IPS-15b (cell line): ENCODE measurements at regions not wholly inside any gene's neighbourhood (a gene's known extent, or its start where the extent isn't known, plus 50 kb on each side); places are given as distances from the start of the nearest gene placed in this dataset.
"Not testable (repeated sequence)": the region's sequence is repeated elsewhere in the genome, so short reads cannot be mapped to it uniquely, and the experiment has no call there.

Experiments used
- H3K27me3 ChIP-seq: one replicate; pipeline ENCODE4 v1.6.1; 2013; ENCODE audit warnings: low read length; ENCODE audit not compliant: control insufficient read depth, insufficient read depth
- H3K36me3 ChIP-seq: one replicate; pipeline ENCODE4 v1.6.1; 2013; ENCODE audit warnings: low read length; ENCODE audit not compliant: control insufficient read depth, insufficient read depth
- H3K4me1 ChIP-seq: one replicate; pipeline ENCODE4 v1.6.1; 2013; ENCODE audit warnings: mild to moderate bottlenecking, low read length; ENCODE audit not compliant: control insufficient read depth, insufficient read depth
- H3K4me3 ChIP-seq: one replicate; pipeline ENCODE4 v1.5.1; 2013; ENCODE audit warnings: low read depth, low read length
- H3K9ac ChIP-seq: one replicate; pipeline ENCODE4 v1.6.1; 2013; ENCODE audit warnings: low read depth, mild to moderate bottlenecking, low read length
- H3K9me3 ChIP-seq: one replicate; pipeline ENCODE4 v1.6.1; 2013; ENCODE audit warnings: mild to moderate bottlenecking, low read length; ENCODE audit not compliant: control insufficient read depth, insufficient read depth

GRCh38 chr10:53476650-53477312, 704.2 kb upstream of the MBL2 start:
- no peak overlapping the region for H3K9ac ChIP-seq
- H3K9me3 ChIP-seq, result no peaks in the 10 kb centered on the region
- H3K36me3 ChIP-seq, result no peaks in the 10 kb centered on the region
- no peak overlapping the region for H3K4me3 ChIP-seq
- peaks cover 12% of the 10 kb centered on the region for H3K4me1 ChIP-seq
- no peaks in the 10 kb centered on the region for H3K27me3 ChIP-seq

- Histone ChIP-seq H3K4me3 (no peak overlapping the region), H3K36me3 (peaks cover 3% of the 10 kb centered on the region), H3K4me1 (no peaks in the 10 kb centered on the region), H3K9ac (no peak overlapping the region), H3K9me3 (no peaks in the 10 kb centered on the region), H3K27me3 (no peaks in the 10 kb centered on the region)
These were observed 696.8 kb upstream of the MBL2 start for GRCh38 chr10:53469383-53469782.

DNA sequence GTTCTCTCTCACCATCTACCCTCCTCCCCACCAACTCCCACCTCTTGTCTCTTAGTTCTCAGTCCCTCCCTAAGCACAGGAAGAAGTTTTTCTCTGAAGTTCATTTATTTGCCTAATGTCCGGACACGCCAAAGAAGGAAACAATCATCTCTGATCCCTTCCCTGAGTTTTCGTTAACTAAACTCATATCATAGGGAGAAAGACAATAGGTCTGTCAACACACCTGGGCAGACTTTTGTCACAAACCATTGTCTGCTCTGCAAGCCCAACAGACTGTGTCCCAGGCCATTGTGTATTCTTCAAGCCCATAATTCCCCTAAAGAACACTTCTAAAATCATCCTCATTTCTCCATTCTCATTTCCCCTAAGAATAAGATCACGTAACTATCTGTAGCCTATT, 691.0 kb upstream of the MBL2 start:
- no peak overlapping the region for H3K9ac ChIP-seq
- H3K27me3 ChIP-seq, result no peaks in the 10 kb centered on the region
- H3K4me1 ChIP-seq, result no peaks in the 10 kb centered on the region
- no peaks in the 10 kb centered on the region for H3K9me3 ChIP-seq
- peaks cover 3% of the 10 kb centered on the region for H3K36me3 ChIP-seq
- no peak overlapping the region for H3K4me3 ChIP-seq

DNA sequence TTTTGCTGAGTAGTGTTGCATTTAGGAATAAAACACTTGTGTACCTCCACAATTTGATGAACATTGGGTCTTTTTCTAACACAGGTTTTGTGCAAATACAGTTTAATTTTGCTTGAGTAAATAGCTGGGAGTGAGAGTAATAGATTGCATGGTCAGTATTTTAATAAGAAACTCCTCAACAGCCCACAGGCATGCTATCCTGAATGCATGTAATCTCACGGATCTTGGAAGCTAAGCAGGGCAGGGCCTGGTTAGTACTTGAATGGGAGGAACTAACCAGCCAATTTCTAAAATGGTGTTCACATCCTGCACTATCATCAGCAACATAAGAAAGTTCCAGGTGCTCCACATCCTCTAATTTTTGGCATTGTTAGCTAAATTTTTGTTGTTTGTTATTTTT, 685.4 kb upstream of the MBL2 start:
- no peaks in the 10 kb centered on the region for H3K4me1 ChIP-seq
- no peak overlapping the region for H3K9ac ChIP-seq

DNA sequence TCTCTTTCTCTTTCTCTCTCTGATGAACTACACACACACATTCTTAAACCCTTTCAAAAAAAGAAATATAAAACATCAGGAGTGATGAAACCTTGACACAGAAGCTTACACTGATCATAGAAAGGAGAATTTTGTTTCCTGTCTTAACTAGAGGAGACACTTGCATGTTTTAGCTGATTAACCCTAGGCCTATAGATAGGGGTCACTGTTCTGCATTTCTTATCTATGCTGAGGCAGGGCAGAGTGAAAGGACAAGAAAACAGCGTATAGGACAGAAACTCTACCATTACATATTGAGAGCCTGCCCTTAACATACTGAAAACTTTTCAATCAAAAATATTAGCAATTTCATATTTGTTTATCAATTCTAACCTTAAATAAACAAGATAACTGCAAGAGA, 680.6 kb upstream of the MBL2 start:
- H3K9ac ChIP-seq, result no peak overlapping the region
- H3K4me1 ChIP-seq, result no peaks in the 10 kb centered on the region
- H3K36me3 ChIP-seq, result no peaks in the 10 kb centered on the region
- no peaks in the 10 kb centered on the region for H3K9me3 ChIP-seq
- H3K27me3 ChIP-seq, result no peaks in the 10 kb centered on the region
- H3K4me3 ChIP-seq, result no peak overlapping the region

More for the DNA sequence above, 685.4 kb upstream of the MBL2 start:
- Histone ChIP-seq H3K4me3 (no peak overlapping the region), H3K36me3 (no peaks in the 10 kb centered on the region), H3K9me3 (no peaks in the 10 kb centered on the region), H3K27me3 (no peaks in the 10 kb centered on the region)

DNA sequence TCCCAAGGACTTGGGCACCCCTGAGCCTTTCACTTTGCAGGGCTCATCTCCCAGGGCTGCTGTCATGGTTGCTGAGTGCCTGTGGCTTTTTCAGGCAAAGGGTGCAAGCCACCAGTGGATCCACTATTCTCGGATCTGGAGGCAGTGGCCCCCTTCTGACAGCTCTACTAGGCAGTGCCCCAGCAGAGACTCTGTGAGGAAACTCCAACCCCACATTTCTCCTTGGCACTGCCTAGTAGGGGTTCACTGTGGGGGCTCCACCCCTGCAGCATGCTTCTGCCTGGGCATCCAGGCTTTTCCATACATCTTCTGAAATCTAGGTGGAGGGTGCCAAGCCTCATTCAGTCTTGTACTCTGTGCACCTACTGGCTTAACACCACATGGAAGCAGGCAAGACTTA, 675.0 kb upstream of the MBL2 start:
- H3K27me3 ChIP-seq, result no peaks in the 10 kb centered on the region
- H3K9me3 ChIP-seq, result peaks cover 13% of the 10 kb centered on the region
- no peak overlapping the region for H3K9ac ChIP-seq
- no peaks in the 10 kb centered on the region for H3K36me3 ChIP-seq
- H3K4me3 ChIP-seq, result no peak overlapping the region
- H3K4me1 ChIP-seq, result no peaks in the 10 kb centered on the region

- Histone ChIP-seq H3K4me1 (no peaks in the 10 kb centered on the region), H3K27me3 (no peaks in the 10 kb centered on the region), H3K36me3 (no peaks in the 10 kb centered on the region), H3K9me3 (peaks cover under 1% of the 10 kb centered on the region), H3K4me3 (no peak overlapping the region), H3K9ac (no peak overlapping the region)
These were observed 669.3 kb upstream of the MBL2 start for GRCh38 chr10:53441843-53442242.

- no peaks in the 10 kb centered on the region for H3K9me3 ChIP-seq
- H3K36me3 ChIP-seq, result no peaks in the 10 kb centered on the region
- H3K27me3 ChIP-seq, result no peaks in the 10 kb centered on the region
- no peaks in the 10 kb centered on the region for H3K4me1 ChIP-seq
- no peak overlapping the region for H3K9ac ChIP-seq
- no peak overlapping the region for H3K4me3 ChIP-seq
These were observed 668.0 kb upstream of the MBL2 start for GRCh38 chr10:53440601-53441000.

GRCh38 chr10:53439075-53439474, 666.5 kb upstream of the MBL2 start:
- not testable (repeated sequence) for H3K36me3 ChIP-seq, H3K4me3 ChIP-seq, H3K4me1 ChIP-seq, H3K9me3 ChIP-seq, H3K27me3 ChIP-seq, H3K9ac ChIP-seq

DNA sequence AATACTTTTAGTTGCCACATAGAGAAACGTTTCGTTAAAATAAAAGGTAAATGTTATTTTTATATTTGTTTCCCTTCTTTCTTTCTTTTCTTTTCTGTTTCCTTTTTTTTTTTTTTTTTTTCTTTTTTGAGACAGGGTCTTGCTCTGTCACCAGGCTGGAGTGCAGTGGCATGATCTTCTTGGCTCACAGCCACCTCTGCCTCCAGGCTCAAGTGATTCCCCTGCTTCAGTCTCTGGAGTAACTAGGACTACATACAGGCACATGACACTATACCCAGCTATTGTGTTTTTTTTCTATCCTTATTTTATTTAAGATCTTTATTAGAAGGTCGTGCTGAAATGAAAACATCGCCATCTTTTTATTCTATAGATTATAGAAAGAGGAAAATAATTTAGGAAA, 661.8 kb upstream of the MBL2 start:
- Histone ChIP-seq H3K9me3 (no peaks in the 10 kb centered on the region), H3K4me3 (no peak overlapping the region), H3K36me3 (no peaks in the 10 kb centered on the region), H3K9ac (no peak overlapping the region), H3K27me3 (no peaks in the 10 kb centered on the region), H3K4me1 (peaks cover 3% of the 10 kb centered on the region)

DNA sequence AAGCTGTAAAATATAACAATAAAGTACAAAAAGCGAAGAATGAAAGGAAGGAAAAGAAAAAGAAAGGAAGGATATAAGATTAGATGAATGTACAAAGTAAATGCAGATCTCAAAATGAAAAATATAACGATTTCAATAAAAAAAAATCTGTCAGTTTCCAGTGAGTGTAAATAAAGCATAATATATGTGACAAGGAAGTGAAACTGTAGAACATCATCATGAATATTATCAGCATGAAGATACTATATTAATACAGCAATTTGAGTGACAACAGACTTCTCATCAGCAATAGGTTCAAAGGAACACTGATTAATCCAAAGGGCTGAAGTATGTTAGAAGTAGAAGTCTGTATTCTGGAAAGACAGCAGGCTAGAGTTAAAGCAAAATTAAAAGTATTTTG, 659.5 kb upstream of the MBL2 start:
- H3K36me3 ChIP-seq, result no peaks in the 10 kb centered on the region
- H3K4me3 ChIP-seq, result no peak overlapping the region
- no peak overlapping the region for H3K9ac ChIP-seq
- no peaks in the 10 kb centered on the region for H3K9me3 ChIP-seq
- H3K4me1 ChIP-seq, result peaks cover 3% of the 10 kb centered on the region
- no peaks in the 10 kb centered on the region for H3K27me3 ChIP-seq

DNA sequence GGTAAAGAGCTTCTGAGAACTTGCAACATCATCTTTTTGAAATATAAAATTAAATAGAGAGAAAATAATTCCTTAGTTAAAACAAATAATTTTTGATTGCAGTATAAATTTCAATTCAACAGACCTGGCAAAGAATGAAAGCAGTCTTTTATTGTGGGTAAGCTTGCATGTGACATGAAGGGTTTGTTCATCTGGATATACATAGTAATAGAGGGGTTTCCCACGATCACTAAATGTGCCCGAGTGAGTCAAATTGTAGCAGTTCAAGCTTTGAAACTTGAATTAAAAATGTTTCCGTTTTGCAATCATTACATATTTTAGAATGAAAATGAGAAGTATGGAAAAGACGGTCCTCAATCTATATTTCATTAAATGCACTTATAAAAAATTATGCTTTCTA, 658.4 kb upstream of the MBL2 start:
- H3K27me3 ChIP-seq, result no peaks in the 10 kb centered on the region
- H3K4me1 ChIP-seq, result peaks cover 3% of the 10 kb centered on the region
- no peaks in the 10 kb centered on the region for H3K9me3 ChIP-seq
- no peak overlapping the region for H3K4me3 ChIP-seq
- H3K9ac ChIP-seq, result no peak overlapping the region
- H3K36me3 ChIP-seq, result no peaks in the 10 kb centered on the region
